Raji (cell line): ENCODE measurements at regions not wholly inside any gene's neighbourhood (a gene's known extent, or its start where the extent isn't known, plus 50 kb on each side); places are given as distances from the start of the nearest gene placed in this dataset.

ENCODE experiments used
- POLR2A ChIP-seq: IDR thresholded peaks from 2 replicates; pipeline ENCODE4 v1.6.1; 2011; ENCODE audit warnings: low read depth, low read length, control low read depth; ENCODE audit not compliant: insufficient read depth

DNA sequence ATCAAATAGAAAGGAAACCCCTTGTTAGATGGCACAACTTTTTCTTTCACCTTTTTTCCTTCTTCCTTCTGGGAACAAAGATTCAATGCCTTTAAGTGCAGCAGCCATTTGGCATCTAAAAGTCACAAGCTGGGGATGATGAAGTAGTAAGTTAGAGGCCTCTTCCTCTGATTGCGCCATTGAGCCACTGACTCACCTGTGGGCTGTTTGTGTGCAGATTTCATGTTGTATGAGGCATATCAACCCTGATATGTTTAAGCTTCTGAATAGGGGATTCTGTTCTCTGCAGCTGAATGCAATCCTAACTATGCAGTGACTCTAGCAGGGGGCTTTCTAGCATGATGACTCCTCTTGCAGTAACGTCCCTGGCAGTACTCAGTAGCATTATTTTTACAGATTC lies 599.9 kb downstream of the CSNK1G3 start:
- no peak for TF ChIP-seq POLR2A

- TF ChIP-seq POLR2A, result no peak
These were observed 599.0 kb downstream of the CSNK1G3 start for GRCh38 chr5:124110942-124111341.

DNA sequence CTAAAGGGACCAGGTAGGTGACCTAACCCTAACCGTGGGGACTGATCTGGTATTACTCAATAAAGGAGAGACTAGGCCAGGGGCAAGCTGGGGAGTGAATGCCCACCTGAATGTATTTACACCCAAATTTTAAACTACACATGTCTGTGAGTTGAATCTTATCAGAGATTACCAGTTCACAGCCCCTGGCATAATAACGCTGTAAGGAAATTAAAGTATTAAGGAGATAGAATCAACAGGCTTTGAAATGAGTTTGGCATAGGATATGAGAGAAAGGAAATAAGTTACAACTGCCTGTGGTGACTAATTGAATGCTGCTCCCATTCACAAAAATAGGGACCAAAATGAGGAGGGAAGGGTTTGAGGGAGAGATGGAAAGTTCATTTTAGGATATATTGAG lies 593.3 kb downstream of the CSNK1G3 start:
- TF ChIP-seq POLR2A, result no peak

DNA sequence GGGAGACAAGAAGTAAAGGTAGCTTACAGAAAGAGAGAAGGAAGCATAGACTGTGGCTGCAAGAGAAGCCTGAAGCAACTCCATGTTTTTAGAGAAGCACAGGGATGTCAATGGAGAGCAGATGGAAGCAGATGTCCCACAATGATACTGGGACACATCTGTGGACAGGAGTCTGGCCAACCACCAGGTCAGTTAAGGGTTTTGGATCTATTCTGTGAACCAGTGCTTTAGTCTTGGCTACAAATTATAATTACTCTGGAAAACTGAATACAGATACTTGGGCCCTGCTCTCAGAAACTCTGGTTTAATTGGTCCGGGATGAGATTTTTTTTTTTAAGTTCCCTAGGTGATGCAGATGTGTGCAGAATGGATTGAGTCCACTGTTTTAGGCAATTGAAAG lies 592.8 kb downstream of the CSNK1G3 start:
- no peak for TF ChIP-seq POLR2A

DNA sequence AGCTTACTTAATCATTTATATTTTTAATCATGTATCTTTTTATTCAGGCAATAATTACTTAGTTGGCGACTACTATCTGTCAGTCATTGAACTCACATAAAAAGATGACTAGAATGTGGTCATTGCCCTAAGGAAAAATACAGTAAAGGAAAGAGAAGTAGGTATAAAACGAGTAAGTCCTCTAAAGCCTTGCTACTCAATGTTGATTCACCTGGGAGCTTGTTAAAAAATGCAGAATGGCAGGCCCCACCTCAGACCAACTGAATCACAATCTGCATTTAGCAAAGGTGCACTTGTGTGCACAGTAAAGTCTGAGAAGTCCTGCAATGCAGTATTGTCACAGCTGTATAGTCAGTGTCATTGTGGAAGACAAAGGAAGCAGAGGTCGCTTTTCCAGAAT lies 592.4 kb downstream of the CSNK1G3 start:
- TF ChIP-seq POLR2A, result no peak

- TF ChIP-seq POLR2A, result no peak
These were observed 591.7 kb downstream of the CSNK1G3 start for GRCh38 chr5:124103671-124104070.

DNA sequence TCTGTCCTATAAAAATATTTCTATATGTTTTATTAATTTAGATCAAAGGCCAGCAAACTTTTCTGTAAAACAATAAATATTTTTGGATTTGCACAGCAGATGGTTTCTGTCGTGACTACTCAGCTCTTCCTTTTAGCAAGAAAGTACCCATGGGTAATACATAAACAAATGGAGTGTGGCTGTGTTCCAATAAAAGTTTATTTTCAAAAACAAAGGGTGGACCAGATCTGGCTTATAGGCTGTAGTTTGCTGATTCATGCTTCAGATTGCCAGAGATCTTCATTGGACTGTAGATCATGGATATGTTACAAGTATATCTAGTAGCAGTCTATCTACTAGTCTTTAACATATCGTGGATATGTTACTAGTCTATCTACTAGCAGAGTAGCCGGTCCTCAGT lies 590.5 kb downstream of the CSNK1G3 start:
- no peak for TF ChIP-seq POLR2A

DNA sequence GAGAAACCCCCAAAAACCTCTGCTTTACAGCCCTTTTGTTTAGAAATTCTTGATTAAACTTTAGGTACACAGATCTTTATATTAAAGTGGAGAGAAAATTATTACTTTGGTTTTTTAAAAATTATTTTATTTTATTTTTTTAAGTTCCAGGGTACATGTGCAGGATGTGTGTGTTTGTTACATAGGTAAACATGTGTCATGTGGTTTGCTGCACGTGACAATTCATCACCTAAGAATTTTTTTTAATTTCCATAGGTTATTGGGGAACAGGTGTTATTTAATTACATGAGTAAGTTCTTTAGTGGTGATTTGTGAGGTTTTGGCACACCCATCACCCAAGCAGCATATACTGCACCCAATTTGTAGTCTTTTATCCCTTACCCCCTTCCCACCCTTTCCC lies 581.7 kb downstream of the CSNK1G3 start:
- TF ChIP-seq POLR2A, result no peak

- no peak for TF ChIP-seq POLR2A
These were observed 578.1 kb downstream of the CSNK1G3 start for GRCh38 chr5:124090115-124090514.

DNA sequence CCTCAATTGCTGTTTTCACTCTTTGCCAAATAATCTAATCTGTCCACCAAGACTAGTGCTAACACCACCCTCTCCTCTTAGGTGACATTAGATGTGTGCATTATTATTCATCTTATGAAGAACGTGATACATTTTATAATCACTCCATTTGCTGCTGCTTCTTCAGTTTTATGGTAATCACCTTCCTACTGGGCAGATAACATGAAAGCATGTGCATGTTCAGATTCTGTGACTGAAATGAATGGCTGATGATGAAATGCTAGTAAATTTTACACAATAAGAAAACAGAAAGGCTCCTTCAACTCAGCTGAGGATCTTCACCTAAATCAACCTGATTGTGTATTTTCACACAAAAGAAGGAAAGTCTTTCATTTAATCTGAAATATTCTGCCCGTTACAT lies 577.6 kb downstream of the CSNK1G3 start:
- no peak for TF ChIP-seq POLR2A

DNA sequence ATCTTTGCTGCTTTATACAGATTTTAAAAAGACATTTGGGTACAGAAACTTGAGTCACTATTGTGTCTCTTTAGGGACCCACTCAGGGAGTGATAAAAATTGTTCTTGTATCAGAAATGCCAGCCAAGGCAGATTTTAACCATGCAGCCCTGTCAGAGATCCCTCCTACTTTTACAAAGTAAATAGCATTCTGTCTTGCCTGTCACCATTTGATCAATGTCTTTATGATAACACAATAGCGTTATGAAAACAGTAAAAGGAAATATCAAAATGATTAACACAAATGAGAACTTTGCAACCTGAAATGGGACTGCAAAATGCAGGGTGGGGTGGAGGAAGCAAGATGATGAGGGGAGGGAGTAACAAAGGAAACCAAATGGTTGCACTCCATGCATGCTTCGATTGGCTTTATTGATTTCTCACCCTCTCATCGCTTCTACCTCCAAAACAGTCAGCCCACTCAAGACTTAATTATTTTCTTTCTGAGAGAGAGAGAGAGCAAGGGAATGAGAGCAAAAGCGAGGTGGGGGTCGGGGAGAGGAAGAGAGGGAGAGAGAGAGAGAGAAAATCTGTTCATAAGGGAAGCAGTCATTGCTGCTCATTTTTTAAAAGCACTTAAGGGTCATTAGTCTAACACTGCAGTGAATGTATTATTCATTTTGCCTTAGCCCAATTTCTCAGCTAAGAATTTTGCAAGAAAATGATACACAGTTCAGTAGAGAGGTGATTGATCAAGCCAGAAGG lies 576.5 kb downstream of the CSNK1G3 start:
- TF ChIP-seq POLR2A, result no peak

GRCh38 chr5:124087752-124088151 lies 575.8 kb downstream of the CSNK1G3 start:
- TF ChIP-seq POLR2A, result no peak

GRCh38 chr5:124080256-124080655 lies 568.3 kb downstream of the CSNK1G3 start:
- no peak for TF ChIP-seq POLR2A

GRCh38 chr5:124079062-124079461 lies 567.1 kb downstream of the CSNK1G3 start:
- TF ChIP-seq POLR2A, result no peak

GRCh38 chr5:124074500-124074899 lies 562.5 kb downstream of the CSNK1G3 start:
- TF ChIP-seq POLR2A, result no peak

DNA sequence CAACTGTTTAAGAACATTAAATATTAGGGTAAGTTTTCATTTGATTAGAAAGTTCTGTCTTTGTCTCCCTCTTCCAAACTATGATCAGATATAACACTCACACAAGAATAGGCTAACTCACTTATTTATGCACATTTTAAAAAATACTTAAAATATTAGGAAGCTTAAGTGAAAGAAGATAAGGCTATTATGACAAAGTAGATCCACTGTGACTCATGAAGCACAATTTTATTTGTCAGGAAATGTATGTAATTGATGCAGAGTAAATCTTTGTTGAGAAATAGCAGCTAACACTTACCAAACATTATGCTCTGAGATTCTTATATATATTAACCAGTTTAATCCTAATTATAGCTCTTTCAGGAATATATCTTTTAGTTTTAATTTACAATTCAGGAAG lies 560.6 kb downstream of the CSNK1G3 start:
- no peak for TF ChIP-seq POLR2A

DNA sequence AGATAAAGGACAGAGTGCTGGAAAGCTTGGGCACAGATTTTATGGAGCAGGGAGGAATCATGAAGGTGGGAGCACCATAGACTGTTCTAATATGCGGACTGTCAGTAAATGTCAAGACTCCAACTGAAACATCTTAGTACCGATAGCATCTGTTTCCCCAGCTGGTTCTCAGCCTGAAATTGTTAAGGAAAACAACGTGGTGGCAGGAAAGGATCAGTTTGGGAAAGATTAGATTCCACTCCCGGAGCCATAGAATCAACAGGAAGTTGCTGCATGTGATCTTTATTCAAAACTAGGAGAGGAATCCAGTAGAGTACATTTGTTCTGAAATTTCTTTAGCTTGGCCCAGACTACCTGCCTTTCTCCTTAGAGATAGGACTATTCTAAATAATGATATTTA lies 559.1 kb downstream of the CSNK1G3 start:
- no peak for TF ChIP-seq POLR2A

DNA sequence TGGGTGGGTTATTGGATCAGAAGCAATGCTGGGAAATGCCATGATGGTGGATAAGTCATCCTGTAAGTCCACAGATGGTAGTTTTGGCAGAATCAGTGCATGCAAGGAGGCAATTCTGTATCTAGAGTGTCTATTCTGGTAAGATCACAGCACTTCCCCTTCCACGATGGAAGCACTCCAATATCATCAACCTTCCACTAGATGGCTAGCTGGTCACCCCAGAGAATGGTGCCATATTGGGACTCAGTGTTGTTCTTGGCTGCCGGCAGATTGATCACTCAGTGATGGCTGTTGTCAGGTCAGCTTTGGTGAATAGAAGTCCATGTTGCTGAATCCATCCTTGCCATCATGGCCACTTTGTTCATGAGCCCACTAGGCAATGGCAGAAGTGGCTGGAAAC lies 553.5 kb downstream of the CSNK1G3 start:
- no peak for TF ChIP-seq POLR2A

- no peak for TF ChIP-seq POLR2A
These were observed 553.0 kb downstream of the CSNK1G3 start for GRCh38 chr5:124064956-124065355.
